K562 (cell line): ENCODE measurements at regions not wholly inside any gene's neighbourhood (a gene's known extent, or its start where the extent isn't known, plus 50 kb on each side); places are given as distances from the start of the nearest gene placed in this dataset.

Source experiments
- CTBP1 ChIP-seq: fragments of 450-650 bp; IDR thresholded peaks from 2 replicates; pipeline ENCODE4 v1.6.1; 2016; ENCODE audit warnings: borderline replicate concordance
- CXXC5 ChIP-seq: fragments of 250-450 bp; sonication (Bioruptor Pico); IDR thresholded peaks from 2 replicates; pipeline ENCODE4 v1.8.0; 2022; ENCODE audit warnings: inconsistent platforms, mild to moderate bottlenecking, moderate library complexity
- NONO ChIP-seq, 2 experiments: fragments of 200-400 bp in 1 of 2; fragments of 450-650 bp in 1 of 2; formaldehyde crosslinking in 1 of 2; IDR thresholded peaks; 2 replicates each; pipeline ENCODE4 v1.6.1; 2017; ENCODE audit warnings: low read depth in 2 of 2, mild to moderate bottlenecking in 2 of 2, moderate library complexity in 2 of 2, low read length in 1 of 2
- POLR2G ChIP-seq: fragments of 200-400 bp; formaldehyde crosslinking; IDR thresholded peaks from 2 replicates; pipeline ENCODE4 v1.6.1; 2017; ENCODE audit warnings: low read depth, mild to moderate bottlenecking, antibody characterized with exemption, low read length, moderate library complexity
- RB1 ChIP-seq: fragments of 450-650 bp; IDR thresholded peaks from 2 replicates; pipeline ENCODE4 v1.6.1; 2017; ENCODE audit warnings: low read depth, mild to moderate bottlenecking
- TF ChIP-seq, protein P1 (sequence below), 2 experiments: IDR thresholded peaks; 2 replicates each; pipeline ENCODE4 v1.6.1; 2012; ENCODE audit warnings: improper control_type of control experiment in 2 of 2, low read depth in 2 of 2, low read length in 2 of 2, borderline replicate concordance in 1 of 2
- TF ChIP-seq, protein P2 (sequence below), 3 experiments: IDR thresholded peaks in 2 of 3; conservative IDR thresholded peaks in 1 of 3; 2 replicates each; pipeline ENCODE4 v1.5.1; 2011 to 2012; ENCODE audit warnings: low read length in 3 of 3, mild to moderate bottlenecking in 3 of 3, control low read depth in 2 of 3, improper control_type of control experiment in 1 of 3, inconsistent platforms in 1 of 3, low read depth in 1 of 3, mixed read lengths in 1 of 3, moderate library complexity in 1 of 3; ENCODE audit not compliant: insufficient read depth in 2 of 3

DNA sequence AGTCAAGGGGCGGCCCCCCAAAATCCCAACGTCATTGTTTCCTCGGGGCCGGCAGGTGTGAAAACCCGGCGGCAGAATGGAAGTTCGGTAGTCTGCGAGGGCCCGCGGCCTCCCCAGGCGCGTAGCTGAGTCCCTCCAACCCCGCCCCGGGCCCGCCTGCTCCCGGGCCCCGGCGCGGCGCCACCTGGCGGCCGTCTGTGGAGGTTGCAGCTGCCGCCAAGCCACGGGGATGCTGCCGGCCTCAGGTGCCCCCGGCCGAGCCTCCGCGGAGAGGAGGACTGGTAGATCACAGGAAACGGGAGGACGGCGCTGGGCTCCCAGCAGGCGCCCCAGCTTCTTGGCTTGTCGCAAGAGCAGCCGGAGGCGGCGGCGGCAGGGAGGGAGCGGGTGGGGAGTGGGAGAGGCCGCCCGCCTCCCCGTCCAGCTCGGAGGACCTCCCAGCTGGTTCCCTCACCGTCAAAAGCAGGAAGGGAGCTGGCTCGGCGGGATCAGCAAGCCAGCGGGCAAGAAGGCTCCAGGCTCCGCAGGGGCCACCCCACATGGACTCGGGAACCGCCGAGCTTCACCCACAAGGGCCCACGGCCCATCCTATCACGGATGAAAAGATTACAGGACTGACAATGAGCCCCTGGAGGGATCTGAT lies 86.7 kb downstream of the FAM72C start (continued):
- TF ChIP-seq, protein P1, sequence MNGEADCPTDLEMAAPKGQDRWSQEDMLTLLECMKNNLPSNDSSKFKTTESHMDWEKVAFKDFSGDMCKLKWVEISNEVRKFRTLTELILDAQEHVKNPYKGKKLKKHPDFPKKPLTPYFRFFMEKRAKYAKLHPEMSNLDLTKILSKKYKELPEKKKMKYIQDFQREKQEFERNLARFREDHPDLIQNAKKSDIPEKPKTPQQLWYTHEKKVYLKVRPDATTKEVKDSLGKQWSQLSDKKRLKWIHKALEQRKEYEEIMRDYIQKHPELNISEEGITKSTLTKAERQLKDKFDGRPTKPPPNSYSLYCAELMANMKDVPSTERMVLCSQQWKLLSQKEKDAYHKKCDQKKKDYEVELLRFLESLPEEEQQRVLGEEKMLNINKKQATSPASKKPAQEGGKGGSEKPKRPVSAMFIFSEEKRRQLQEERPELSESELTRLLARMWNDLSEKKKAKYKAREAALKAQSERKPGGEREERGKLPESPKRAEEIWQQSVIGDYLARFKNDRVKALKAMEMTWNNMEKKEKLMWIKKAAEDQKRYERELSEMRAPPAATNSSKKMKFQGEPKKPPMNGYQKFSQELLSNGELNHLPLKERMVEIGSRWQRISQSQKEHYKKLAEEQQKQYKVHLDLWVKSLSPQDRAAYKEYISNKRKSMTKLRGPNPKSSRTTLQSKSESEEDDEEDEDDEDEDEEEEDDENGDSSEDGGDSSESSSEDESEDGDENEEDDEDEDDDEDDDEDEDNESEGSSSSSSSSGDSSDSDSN (IDR thresholded peaks at IDR 0.05; ENCODE audit: borderline replicate concordance in 1 of 2, low read depth in 2 of 2, low read length in 2 of 2): 0 out of 4 replicates have a peak, but pooled peaks of 1 of the 2 experiments have one; percentile 38
- TF ChIP-seq RB1 (peak; percentile 69), CTBP1 (peak; percentile 67; the same call in 1 of the 2 replicates), NONO (IDR thresholded peaks at IDR 0.05; ENCODE audit: low read depth in 2 of 2, low read length in 1 of 2) (0 out of 4 replicates have a peak, but pooled peaks of 1 of the 2 experiments have one; percentile 30), POLR2G (peak; percentile 31; the same call in 1 of the 2 replicates), CXXC5 (CRISPR knock-in tag) (peak; percentile 52)
- TF ChIP-seq, protein P2, sequence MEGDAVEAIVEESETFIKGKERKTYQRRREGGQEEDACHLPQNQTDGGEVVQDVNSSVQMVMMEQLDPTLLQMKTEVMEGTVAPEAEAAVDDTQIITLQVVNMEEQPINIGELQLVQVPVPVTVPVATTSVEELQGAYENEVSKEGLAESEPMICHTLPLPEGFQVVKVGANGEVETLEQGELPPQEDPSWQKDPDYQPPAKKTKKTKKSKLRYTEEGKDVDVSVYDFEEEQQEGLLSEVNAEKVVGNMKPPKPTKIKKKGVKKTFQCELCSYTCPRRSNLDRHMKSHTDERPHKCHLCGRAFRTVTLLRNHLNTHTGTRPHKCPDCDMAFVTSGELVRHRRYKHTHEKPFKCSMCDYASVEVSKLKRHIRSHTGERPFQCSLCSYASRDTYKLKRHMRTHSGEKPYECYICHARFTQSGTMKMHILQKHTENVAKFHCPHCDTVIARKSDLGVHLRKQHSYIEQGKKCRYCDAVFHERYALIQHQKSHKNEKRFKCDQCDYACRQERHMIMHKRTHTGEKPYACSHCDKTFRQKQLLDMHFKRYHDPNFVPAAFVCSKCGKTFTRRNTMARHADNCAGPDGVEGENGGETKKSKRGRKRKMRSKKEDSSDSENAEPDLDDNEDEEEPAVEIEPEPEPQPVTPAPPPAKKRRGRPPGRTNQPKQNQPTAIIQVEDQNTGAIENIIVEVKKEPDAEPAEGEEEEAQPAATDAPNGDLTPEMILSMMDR (IDR thresholded peaks at IDR 0.05 in 2 of 3, conservative IDR thresholded peaks at IDR 0.05 in 1 of 3; ENCODE audit: insufficient read depth in 2 of 3, low read depth in 1 of 3, low read length in 3 of 3): peak in 2 of 3 experiments; percentile 37 to 64; a peak in 4 of 6 replicates
